Heart right ventricle (tissue), 16 donors: ENCODE measurements at regions not wholly inside any gene's neighbourhood (a gene's known extent, or its start where the extent isn't known, plus 50 kb on each side); places are given as distances from the start of the nearest gene placed in this dataset.

Source experiments
- ATAC-seq, 8 donors: fragments of 200-7000 bp; cut with Tn5 transposase; one replicate each; pipeline ENCODE4 v1.9.1; 2020; ENCODE audit warnings: mild to moderate bottlenecking in 8 of 8, moderate library complexity in 8 of 8, moderate number of reproducible peaks in 1 of 8
- DNase-seq, 2 donors: peaks; one replicate each; pipeline ENCODE4 v3.0.0-alpha.2; 2020
- H3K27ac ChIP-seq, 10 donors: fragments of 200-600 bp; sonication (generic) in 2 of 10; one replicate each; pipeline versions ENCODE4 v1.5.0 to v1.8.0; 2020 to 2022; ENCODE audit warnings: mild to moderate bottlenecking in 3 of 10
- H3K27me3 ChIP-seq, 7 donors: fragments of 200-600 bp; one replicate each; pipeline ENCODE4 v1.8.0; 2021 to 2022; ENCODE audit warnings: mild to moderate bottlenecking in 2 of 7
- H3K36me3 ChIP-seq, 9 donors: fragments of 200-600 bp; sonication (generic) in 1 of 9; one replicate each; pipeline versions ENCODE4 v1.5.0 to v1.8.0; 2020 to 2022; ENCODE audit warnings: mild to moderate bottlenecking in 2 of 9
- H3K4me1 ChIP-seq, 9 donors: fragments of 200-600 bp; sonication (generic) in 1 of 9; one replicate each; pipeline versions ENCODE4 v1.5.0 to v1.8.0; 2020 to 2022; ENCODE audit warnings: mild to moderate bottlenecking in 4 of 9
- H3K4me3 ChIP-seq, 10 donors: fragments of 200-600 bp; sonication (generic) in 2 of 10; one replicate each; pipeline versions ENCODE4 v1.5.0 to v1.8.0; 2020 to 2022; ENCODE audit warnings: mild to moderate bottlenecking in 7 of 10, moderate library complexity in 2 of 10
- H3K9me3 ChIP-seq, 11 donors: fragments of 200-600 bp in 10 of 11; sonication (generic) in 2 of 11; one replicate each; pipeline versions ENCODE4 v1.5.0 to v1.8.0; 2013 to 2022; ENCODE audit warnings: mild to moderate bottlenecking in 2 of 11, control low read depth in 1 of 11, moderate library complexity in 1 of 11
- CTCF ChIP-seq, 9 donors: fragments of 200-600 bp; sonication (generic) in 2 of 9; IDR thresholded peaks; one replicate each; pipeline versions ENCODE4 v1.5.0 to v1.8.0; 2021 to 2022; ENCODE audit warnings: antibody characterized with exemption in 9 of 9, mild to moderate bottlenecking in 5 of 9, moderate library complexity in 1 of 9
- WGBS, 2 donors: extraction: QIAGEN DNeasy Blood & Tissue Kit; methylation state at CpG; one replicate each; pipeline ENCODE4 v1.1.7; 2013; ENCODE audit warnings: inconsistent platforms in 1 of 2; 5-methylcytosine and 5-hydroxymethylcytosine counted together
- intact Hi-C, 10 donors: fragments of 100-400 bp; cut with DNase I; formaldehyde crosslinking; loops; one replicate each; pipeline versions ENCODE4 v1.11.1 to v1.14.2; 2022
- donor health status: Arrhythmogenic right ventricular cardiomyopathy.
- donor health status: ischemic (EF 13 %, LVEDD 7.1; RV severe dilation, severe dysfunction).
- donor health status: healthy with polysubstance abuse.
- donor health status: DM: no; HTN: yes; CAD: no.
- donor health status: DM: no; HTN: no; CAD: no.
- donor health status: ischemic (EF 25% LVEDD 6.9; RV normal size, moderate dysfunction).
- donor health status: ischemic (EF 25% LVEDD 5.7; RV mildly dilated, moderate dysfunction).
- donor health status: healthy.
- donor health status: DM: yes; HTN: yes; CAD: no.
- donor health status: Ischemic cardiomyopathy.
- donor health status: ischemic (EF 35%, LVEDD 5.7; RV mildly dilated, moderate dysfunction).
- donor health status: nonischemic (EF 11% LVEDD 7.7; RV severe dilation, severe dysfunction).
- donor health status: DM: yes; HTN: yes; CAD: no.
- donor health status: PGD.
- donor health status: ischemic (EF 29% LVEDD 5.4; RV normal size, mild dysfunction).
- donor health status: nonischemic (EF 23%, LVEDD 6.1; RV moderate dilation, normal function).

- Histone ChIP-seq H3K4me3 (no peak overlapping the region), H3K4me1 (no peaks in the 10 kb centered on the region), H3K27me3 (no peaks in the 10 kb centered on the region), H3K9me3 (no peaks in the 10 kb centered on the region), H3K27ac (no peak overlapping the region), H3K36me3 (no peaks in the 10 kb centered on the region)
- no peak for TF ChIP-seq CTCF (IDR thresholded peaks at IDR 0.05)
- ATAC-seq (no peak), DNase-seq (no peak)
- WGBS, 2 donors: 81 to 93% methylated on average over 2 of the region's 2 CpGs
- intact Hi-C loops: no loop called here
Measured at GRCh38 chr12:78398750-78399149, 465.8 kb upstream of the SYT1 start.

GRCh38 chr12:78402366-78403134 is 462.0 kb upstream of the SYT1 start:
- Histone ChIP-seq H3K4me1 (no peaks in the 10 kb centered on the region), H3K9me3 (no peaks in the 10 kb centered on the region), H3K36me3 (no peaks in the 10 kb centered on the region), H3K4me3 (no peak overlapping the region), H3K27ac (no peak overlapping the region), H3K27me3 (no peaks in the 10 kb centered on the region)
- WGBS, 2 donors: 53 to 57% methylated on average over 5 of the region's 5 CpGs
- ATAC-seq: no peak
- no peak for TF ChIP-seq CTCF (IDR thresholded peaks at IDR 0.05)
- intact Hi-C loops: no loop called here
- no peak for DNase-seq

- Histone ChIP-seq H3K4me1 (no peaks in the 10 kb centered on the region), H3K27me3 (no peaks in the 10 kb centered on the region), H3K4me3 (no peak overlapping the region), H3K36me3 (no peaks in the 10 kb centered on the region), H3K9me3 (no peaks in the 10 kb centered on the region), H3K27ac (no peak overlapping the region)
- intact Hi-C loops: no loop called here
- WGBS, 2 donors: 37 to 50% methylated on average over 1 of the region's 1 CpG
- no peak for ATAC-seq
- no peak for TF ChIP-seq CTCF (IDR thresholded peaks at IDR 0.05)
- DNase-seq: no peak
Measured at GRCh38 chr12:78403136-78403535, 461.4 kb upstream of the SYT1 start.

GRCh38 chr12:78403681-78404080 is 460.9 kb upstream of the SYT1 start:
- Histone ChIP-seq H3K27me3 (no peaks in the 10 kb centered on the region), H3K9me3 (no peaks in the 10 kb centered on the region), H3K4me3 (no peak overlapping the region), H3K4me1 (no peaks in the 10 kb centered on the region), H3K27ac (no peak overlapping the region), H3K36me3 (no peaks in the 10 kb centered on the region)
- intact Hi-C loops: no loop called here
- WGBS, 2 donors: 89 to 94% methylated on average over 3 of the region's 3 CpGs
- TF ChIP-seq CTCF (IDR thresholded peaks at IDR 0.05): no peak
- no peak for DNase-seq
- no peak for ATAC-seq
